Erythroblast (primary cell): ENCODE measurements at regions not wholly inside any gene's neighbourhood (a gene's known extent, or its start where the extent isn't known, plus 50 kb on each side); places are given as distances from the start of the nearest gene placed in this dataset.

Source experiments
- GATA1 ChIP-seq: IDR thresholded peaks from 2 replicates; pipeline ENCODE4 v1.6.1; 2011; ENCODE audit warnings: low read depth, mild to moderate bottlenecking, control low read depth, low read length, moderate library complexity
- POLR2A ChIP-seq: IDR thresholded peaks from 2 replicates; pipeline ENCODE4 v1.6.1; 2011; ENCODE audit warnings: mild to moderate bottlenecking, low read length

- TF ChIP-seq POLR2A (no peak), GATA1 (no peak)
Measured at GRCh38 chr15:96958721-96959120, 628.2 kb downstream of the NR2F2 start.
